Esophagus squamous epithelium (tissue), 4 donors: ENCODE measurements at regions not wholly inside any gene's neighbourhood (a gene's known extent, or its start where the extent isn't known, plus 50 kb on each side); places are given as distances from the start of the nearest gene placed in this dataset.

Source experiments
- POLR2A ChIP-seq, 4 donors: fragments of 450-650 bp; IDR thresholded peaks; one replicate each; pipeline ENCODE4 v1.6.1; 2017; ENCODE audit warnings: antibody characterized with exemption in 4 of 4, mild to moderate bottlenecking in 4 of 4, moderate library complexity in 3 of 4
- TF ChIP-seq, protein P1 (sequence below), 6 experiments: fragments of 450-650 bp in 4 of 6; fragments of 200-600 bp in 2 of 6; sonication (generic) in 2 of 6; IDR thresholded peaks; one replicate each; pipeline ENCODE4 v1.5.1; 2016 to 2019; ENCODE audit warnings: antibody characterized with exemption in 6 of 6, mild to moderate bottlenecking in 4 of 6, moderate library complexity in 4 of 6

DNA sequence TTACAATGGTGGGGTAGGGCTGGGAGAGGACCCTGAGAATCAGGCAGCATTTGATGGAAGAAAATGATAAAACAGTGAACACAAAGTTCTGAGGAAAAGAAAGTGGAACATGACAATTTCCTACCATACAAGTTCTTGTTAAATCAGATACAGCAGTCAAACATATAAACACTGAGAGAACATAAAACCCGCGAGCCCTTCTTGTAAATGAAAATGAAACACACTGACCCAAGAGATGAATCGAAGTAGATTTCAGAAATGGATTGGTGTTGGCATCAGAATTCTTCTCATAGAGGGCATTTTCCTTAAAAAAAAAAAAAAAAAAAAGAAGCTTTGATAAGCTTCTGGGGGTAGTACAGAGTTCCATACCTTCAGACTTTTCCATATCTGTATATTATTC lies 134.7 kb upstream of the TMEM45B start:
- TF ChIP-seq, protein P1, sequence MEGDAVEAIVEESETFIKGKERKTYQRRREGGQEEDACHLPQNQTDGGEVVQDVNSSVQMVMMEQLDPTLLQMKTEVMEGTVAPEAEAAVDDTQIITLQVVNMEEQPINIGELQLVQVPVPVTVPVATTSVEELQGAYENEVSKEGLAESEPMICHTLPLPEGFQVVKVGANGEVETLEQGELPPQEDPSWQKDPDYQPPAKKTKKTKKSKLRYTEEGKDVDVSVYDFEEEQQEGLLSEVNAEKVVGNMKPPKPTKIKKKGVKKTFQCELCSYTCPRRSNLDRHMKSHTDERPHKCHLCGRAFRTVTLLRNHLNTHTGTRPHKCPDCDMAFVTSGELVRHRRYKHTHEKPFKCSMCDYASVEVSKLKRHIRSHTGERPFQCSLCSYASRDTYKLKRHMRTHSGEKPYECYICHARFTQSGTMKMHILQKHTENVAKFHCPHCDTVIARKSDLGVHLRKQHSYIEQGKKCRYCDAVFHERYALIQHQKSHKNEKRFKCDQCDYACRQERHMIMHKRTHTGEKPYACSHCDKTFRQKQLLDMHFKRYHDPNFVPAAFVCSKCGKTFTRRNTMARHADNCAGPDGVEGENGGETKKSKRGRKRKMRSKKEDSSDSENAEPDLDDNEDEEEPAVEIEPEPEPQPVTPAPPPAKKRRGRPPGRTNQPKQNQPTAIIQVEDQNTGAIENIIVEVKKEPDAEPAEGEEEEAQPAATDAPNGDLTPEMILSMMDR (IDR thresholded peaks at IDR 0.05), result no peak
- TF ChIP-seq POLR2A (IDR thresholded peaks at IDR 0.05), result no peak
